NCI-H2029 treated with DMSO at 0.1 percent for 48 hours (cell line): ENCODE measurements at regions not wholly inside any gene's neighbourhood (a gene's known extent, or its start where the extent isn't known, plus 50 kb on each side); places are given as distances from the start of the nearest gene placed in this dataset.

Source experiments
- DNase-seq: peaks from one replicate; lab custom pipeline; 2025; lab: John Stamatoyannopoulos, UW

DNA sequence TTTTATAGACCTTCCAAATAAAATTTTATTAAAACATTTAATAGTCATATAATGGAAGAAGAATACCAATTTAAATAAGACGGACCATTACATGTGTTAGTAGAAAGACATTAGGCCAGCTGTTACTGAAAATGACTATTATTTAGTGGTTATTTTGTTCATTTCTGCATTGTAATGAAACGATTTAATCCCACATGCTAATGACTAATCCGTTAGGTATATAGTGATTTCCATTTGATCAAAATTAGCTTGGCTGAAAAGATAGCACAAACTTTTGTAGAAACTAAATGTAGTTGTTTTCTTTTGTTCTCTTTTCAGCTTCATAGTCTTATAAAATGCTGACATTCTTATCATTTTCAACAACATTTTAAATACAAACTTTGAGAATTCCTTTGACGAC is 556.1 kb upstream of the TENM3 start:
- DNase-seq, result no peak

DNA sequence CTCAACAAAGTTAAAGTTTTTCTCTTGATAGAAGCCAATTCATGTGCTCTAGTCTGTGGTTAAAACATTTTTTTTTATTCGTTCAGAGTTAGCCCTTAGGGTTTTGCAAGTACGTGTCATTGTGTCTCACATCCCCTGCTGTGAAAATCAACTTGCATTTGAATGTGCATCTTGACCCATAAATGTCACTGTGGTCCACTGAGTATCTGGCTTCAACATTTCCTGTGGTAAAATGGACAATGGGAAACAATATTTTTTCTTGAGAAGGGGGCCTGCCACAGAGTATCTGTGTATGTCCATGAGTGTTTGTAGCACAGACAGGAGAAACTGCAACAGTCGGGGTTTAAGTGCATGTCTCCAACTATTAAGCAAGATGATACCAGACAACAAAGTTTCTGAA is 554.8 kb upstream of the TENM3 start:
- DNase-seq, result no peak

DNA sequence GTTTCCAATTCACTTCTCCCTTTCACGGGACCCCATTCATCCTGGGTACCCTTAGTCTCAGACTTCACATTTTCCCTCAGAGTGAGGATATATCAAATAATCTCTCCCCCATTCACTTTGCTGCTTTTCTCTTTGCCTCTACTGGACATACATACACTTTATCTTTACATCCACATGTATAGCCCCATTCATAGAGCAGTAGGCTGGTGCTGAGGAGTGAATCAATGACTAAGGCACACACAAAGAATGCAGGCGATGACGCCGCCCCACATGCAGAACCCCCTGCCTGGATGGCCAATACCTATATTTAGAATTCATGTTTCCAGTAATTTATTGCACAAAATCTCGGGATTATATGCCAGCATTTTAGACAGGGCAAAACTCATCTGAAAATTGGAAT is 554.3 kb upstream of the TENM3 start:
- no peak for DNase-seq

DNA sequence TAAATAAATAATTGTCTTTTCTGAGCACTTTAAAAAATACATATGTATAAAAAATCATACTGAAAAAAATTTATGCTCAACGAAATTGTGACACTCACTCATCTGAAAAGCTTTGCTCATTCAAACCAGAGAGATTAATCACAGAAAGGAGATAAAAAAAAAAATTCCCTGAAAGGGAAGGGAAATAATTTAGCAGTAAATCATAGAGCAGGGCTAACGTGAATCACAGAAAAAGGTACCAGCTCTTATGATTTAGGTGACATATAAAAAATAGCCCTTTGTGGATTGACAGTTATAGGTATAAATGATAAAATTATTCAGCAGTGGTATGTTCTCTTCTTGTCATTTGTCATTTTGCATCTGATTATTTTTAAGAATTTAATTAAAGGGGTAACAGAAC is 552.7 kb upstream of the TENM3 start:
- no peak for DNase-seq

DNA sequence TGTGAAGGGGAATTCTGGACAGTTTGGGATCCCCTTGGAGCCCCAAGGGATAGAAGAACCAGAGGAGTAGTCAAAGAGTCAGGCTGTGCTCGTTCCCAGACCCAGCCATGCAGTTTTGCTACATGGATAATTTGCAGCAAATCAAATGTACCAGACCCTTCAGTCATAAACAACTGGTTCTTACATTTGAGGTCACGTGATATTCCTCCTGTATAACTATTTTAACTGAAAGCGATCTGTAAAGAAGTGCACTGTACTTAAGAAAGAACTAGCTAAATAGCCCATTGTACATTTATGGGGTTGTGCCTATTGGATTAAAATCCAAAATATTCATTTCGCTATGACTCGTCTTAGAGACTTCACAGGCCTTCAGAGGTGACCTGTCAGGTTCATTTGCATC is 550.2 kb upstream of the TENM3 start:
- DNase-seq, result no peak

DNA sequence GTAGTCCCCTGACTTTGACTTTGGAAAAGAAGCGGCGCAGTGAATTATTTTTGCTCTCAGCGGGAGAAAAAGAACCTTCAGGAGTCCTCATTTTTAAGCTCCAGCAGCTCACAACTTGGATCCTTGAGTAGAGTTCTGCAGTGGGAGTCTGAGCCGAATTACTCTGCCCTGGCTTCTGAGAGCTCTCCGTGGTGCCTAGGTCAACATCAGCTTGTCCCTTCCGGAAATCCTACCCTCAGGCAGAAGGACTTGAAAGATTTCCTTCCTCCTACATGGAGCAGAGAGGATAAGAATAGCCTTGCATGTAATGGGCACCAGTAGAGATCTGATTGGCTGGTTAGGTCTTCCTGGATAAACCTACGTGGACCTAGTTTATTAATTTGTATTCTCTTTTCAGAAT is 549.7 kb upstream of the TENM3 start:
- no peak for DNase-seq

DNA sequence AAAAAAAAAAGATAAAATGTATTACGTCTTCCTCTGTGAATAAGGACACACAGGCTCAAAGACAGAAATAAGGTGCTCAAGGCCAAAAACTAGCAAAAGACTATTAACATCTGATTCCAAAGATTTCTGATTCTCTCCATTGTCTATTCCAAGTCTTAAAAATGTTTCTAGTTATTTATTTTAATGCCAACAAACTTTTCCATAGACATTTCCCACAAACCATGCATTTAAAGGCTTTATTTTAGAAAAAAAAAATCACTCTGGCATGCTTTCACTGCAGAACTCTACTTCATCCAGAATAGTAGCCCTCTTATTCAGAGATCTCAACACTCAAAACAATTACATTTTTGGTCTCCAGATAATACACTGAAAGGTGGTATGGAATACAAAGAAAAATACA is 545.0 kb upstream of the TENM3 start:
- DNase-seq, result no peak

DNA sequence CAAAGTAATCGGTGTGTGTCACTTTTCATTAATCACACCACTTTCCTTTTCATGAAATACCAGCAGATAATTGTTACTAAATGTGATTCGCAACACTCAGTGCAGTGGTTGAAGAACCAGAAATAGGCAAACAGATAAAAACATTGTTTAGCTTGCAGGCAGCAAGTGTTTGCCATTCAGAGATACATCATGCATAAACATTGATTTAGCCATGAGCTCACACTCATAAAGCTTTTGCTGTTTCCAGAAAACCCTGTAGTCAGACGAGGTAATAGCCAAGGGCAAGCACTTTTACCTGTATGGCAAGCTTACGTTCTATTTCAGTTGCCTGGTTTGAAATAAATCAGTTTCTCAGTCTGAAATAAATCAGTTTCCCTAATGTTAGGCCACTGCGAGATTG is 542.0 kb upstream of the TENM3 start:
- DNase-seq, result peak; percentile 11

DNA sequence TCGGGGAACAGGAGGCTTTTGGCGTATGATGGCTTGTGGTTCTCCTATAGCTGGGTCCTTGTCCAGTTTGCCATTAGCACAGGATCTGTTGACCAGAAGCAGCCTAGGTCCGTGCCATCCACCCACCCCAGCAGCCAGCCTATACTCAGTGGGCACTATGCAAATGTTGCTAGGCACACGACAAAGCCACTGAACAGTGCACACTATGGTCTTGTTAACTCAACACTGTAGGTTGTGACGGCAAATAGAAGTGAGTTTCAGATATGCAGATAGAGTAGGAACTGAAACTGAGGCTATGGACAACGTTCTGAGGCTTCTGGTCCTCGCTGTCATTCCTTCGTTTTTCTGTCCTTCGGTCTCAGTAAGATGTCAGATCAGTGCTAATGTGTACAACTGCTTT is 541.3 kb upstream of the TENM3 start:
- DNase-seq, result no peak

DNA sequence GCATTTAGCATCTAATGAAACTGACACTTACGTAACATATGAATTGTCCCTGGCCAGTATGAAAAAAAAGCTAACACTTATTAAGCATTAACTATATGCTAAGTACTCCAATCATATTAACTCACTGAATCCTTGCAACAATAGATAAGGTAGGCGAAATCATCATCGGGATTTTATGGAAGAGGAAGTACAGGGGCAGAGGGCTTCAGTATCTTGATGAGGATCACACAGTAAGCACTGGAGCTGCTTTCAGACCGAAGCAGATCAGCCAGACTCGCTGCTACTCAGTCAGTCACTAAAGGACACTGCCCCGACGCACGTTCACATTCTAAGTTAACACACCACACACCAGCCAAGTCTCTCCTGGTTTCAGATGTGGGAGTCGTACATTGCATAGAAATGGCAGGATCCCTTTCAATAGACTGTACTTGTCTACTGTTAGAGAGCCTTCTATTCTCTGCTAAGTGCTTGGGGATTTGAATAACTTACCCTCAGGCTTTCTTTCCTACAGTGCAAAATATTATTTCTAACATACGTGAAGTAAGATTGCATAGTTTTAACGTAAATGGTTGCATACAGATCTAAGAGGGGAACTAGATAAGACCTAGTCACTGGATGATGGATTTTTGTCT is 540.2 kb upstream of the TENM3 start:
- no peak for DNase-seq

DNA sequence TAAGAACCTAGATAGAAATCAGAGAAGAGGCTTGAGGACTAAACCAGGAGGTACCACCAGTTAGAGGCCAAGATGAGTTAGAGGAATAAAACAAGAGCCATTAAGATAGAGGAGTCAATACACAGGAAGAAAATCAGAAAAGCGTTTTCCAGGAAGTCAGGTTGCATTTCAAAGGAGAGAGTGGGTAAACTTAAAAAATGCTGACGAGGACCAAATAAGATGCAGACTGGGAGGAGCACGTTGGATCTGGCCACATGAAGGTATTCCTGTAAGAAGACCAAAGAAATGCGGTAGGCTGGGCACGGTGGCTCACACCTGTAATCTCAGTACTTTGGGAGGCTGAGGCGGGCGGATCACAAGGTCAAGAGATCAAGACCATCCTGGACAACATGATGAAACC is 533.1 kb upstream of the TENM3 start:
- DNase-seq, result no peak

DNA sequence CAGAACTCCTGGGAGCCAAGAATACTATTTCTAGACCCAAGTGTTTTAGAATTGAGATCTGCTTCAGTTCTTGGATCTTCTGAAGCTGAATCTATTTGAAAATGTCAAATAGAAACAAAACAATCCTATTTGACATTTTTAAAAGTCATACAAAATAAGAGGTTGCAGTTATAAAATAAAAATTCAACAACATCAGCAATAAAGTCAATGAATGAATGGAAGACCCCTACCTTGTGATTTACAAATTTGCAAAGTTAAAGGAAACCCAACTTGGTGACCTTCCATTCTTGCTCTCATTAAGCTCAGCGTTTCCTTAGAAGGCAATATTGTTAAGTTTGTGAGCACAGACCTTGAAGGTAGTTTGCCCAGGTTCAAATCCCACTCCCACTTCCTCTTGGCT is 531.8 kb upstream of the TENM3 start:
- no peak for DNase-seq

DNA sequence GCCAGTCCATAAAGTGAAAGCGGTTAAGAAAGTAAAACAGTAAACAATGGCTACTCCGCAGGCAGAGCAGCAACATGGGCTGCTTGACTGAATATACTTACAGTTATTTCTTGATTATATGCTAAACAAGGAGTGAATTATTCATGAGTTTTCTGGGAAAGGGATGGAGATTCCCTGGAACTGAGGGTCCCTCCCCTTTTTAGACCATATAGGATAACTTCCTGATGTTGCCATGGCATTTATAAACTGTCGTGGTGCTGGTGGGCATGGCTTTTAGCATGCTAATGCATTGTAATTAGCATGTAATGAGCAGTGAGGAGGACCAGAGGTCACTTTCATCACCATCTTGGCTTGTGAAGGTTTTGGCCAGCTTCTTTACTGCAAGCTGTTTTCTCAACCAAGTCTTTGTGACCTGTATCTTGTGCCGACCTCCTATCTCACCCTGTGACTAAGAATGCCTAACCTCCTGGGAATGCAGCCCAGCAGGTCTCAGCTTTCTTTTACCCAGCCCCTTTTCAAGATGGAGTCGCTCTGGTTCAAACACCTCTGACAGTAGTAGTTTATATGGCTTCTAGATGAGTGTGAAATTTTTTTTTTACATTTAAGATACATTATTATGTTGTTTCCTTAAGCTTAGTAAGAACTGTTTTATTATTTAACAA is 514.8 kb upstream of the TENM3 start:
- no peak for DNase-seq

DNA sequence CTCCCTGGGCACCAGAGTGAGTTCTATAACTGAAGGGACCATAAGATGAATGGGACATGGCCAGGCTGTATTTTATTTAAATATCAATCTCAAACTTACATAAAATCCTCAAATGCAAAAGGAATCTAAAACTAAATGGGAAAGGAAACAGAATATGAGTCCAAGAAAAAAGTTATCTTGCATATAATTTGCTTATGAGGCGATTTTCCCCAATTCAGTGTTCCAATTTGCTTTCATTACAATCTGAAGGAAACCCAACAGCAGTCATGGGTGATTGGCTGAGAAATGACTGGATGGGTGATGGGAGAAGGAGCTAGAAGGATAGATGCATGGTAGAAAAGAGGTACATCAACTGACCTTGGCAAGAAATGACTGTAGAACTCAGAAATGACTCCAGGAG is 511.3 kb upstream of the TENM3 start:
- no peak for DNase-seq

DNA sequence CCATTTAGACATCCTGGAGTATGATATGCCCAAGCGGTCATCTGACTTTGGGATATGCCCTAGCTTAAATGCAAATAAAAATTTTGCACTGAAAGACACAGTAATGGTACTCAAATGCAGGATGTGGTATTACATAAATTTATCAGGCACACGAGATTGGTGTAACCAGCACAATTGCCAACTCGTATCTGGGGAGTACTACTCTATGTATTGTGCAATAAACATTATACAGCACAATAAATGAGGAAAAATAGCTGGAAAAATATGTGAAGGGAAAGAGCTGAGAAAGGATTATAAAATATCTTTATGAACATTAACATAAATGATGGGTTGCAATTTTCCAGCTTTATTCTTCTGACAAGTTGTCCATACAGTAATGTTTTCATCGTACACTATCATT is 505.5 kb upstream of the TENM3 start:
- DNase-seq, result no peak

DNA sequence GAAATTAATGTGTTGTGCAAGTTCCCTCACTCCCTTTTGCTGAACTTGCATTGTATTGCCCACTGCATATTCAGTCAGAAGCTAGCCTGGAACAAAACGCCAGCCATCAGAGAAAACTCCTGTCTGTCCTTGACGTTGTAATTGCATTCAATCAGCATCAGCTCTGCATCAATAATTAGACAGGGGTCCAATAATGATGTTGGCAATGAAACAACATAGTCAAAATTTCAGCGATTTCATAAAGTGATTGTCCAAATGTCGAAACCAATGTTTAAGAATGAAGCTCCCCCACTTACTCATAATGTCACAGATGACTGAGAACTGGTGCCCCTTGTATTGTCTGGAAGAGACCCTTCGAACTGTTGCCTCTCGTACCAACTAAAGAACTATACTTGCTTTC is 504.2 kb upstream of the TENM3 start:
- no peak for DNase-seq

DNA sequence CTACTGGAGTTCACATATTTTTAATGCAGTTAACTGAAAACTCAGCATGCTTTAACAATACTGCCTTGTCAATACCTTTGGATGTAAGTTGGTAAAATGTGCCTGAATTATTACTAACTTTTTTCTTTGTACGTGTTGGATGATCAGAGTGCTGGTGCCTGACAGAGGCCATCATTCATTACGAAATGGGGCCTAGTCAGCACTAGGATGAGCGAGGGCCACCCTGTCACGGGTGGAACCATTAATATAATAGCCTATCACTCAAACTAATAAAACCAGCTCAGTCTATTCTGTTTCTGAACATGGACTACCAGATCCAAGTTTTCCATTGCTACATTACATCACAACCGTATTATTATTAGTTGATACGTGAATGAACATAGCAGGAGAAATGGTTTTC is 501.7 kb upstream of the TENM3 start:
- DNase-seq, result no peak

DNA sequence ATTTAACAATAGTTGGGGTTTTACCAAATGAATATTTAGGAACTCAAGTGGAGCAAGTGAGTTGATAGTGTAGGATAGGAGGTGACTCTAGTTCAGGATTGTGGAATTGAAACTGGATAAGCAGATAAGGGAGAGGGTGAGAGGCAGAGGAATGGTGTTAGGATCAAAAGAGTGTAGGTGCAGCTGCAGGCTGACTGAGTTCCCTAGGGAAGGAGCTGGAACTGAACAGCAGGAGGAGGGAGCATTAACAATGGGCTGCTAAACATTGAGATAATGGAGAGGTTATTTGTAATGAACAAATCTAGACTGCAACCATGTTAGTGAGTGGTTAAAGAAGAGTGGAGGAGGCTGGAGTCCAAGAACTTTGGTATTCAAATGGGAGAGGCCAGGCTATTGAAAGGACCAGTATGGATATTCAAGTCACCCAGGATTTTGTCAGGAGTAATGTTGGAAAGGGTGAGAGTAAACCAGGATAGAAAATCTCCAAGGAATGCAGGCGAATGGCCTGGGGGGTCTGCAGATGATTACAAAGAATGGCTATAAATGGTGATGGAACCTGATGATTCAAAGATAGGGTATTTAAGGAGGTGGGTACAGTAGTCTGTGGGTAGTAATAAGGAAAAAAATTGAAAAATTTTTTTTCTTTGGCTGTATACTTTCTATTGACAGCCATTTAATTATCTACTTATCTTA is 497.1 kb upstream of the TENM3 start:
- no peak for DNase-seq

DNA sequence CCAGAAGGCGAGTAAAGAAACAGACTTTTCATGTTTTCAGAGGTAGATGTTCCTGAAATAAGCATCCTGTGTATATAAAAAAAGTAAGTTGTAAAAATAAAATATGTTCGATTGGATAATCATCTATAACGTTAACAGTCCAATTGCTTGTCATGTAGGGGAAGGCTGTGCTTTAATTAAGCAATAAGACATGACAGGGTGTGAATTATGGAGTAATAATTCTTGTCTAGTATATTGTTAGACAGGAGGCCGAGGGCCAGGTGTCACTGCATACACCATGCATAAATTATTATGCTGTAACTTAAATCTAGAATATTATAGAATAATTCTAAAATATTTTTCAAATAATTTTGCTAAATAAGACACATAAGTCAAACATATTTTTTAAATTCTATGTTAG is 494.6 kb upstream of the TENM3 start:
- DNase-seq, result no peak

DNA sequence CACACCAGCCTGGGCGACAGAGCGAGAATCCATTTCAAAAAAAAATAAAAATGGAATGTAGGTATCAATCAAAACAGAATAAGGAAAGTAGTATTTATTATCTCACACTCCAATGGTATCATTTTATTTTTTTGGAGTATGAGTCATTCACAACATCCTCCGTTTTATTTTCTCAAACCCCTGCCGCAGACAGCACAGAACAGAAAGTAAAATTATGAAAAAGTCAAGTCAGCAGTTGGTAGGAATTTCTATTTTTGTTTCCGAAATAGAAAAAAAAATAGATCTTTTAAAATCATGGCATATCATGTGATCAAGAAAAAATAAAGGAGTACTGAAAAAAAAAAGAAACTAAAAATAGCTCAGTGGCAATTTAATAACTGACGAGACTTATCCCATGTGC is 490.7 kb upstream of the TENM3 start:
- DNase-seq, result no peak

DNA sequence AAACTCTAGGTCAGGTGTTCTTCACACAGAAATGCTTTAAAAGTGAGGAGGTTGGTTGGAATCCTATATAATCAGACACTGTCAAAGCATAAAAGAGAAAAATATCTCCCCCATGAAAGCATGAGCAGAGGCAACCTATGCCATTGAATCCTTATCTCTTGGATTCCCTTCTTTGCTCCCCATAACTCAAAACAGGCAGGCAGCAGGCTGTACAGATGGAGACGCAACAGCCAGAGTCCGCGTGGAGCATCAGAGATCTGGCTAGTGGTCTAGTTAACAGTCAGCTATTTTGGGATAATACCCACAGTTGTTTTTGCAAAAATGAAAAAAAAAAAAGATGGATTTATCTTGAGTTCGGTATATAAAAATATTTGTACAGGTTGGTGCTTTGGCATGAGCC is 490.0 kb upstream of the TENM3 start:
- DNase-seq, result no peak

DNA sequence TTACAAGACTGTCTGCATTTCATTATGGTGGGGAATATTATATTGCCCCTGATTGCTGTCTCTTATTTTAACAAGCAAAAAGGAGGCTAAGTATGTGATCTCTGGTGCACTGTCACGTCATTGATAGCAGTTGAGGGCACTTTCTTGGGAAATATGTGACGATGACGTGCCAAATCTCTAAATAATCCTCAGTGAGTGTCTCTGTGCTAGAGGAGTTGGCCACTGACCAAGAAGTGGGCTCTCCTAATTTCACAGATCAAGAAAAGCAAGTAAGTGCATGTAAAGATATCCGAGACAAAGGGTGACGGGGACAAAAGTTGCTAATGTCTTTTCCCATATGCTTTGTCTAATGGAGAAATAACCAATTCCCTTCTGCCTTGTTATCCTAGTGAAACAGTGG is 487.4 kb upstream of the TENM3 start:
- no peak for DNase-seq

DNA sequence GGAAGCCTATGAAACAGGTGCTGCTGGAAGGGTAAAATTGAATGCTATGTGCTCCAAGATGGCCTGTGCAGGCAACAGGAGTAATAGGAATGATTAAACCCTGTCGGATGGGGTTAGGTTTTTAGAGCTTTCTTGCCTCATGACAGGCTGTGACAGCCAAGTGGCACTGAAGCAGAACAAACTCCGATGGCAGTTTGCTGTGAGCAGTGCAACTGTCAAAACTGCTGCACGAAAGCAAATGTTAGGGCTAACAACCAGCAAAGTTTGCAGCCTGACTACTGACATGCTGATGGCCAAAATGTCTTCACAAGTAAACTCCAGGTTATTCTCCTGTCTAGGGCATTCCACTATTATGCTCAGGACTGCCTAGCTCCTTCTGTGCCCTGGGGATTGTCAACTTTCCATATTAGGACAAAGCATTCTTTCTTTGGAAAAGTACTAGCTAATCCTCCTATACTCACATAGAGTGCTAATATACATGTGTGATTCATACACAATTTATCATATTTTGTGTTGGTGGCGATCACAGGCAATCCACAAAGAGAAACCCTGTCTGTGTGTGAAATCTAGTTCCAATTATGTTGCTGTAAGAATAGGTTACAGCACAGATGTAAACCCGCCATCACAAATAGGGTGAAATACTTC is 486.6 kb upstream of the TENM3 start:
- DNase-seq, result no peak
